GM19438 (cell line): ENCODE measurements at regions not wholly inside any gene's neighbourhood (a gene's known extent, or its start where the extent isn't known, plus 50 kb on each side); places are given as distances from the start of the nearest gene placed in this dataset.
"Not testable (repeated sequence)": the region's sequence is repeated elsewhere in the genome, so short reads cannot be mapped to it uniquely, and the experiment has no call there.

Source experiments
- ATAC-seq: cut with Tn5 transposase; IDR thresholded peaks from one replicate; pipeline ENCODE4 v1.9.1; 2021; ENCODE audit warnings: low read depth; ENCODE audit not compliant: unreplicated experiment

- ATAC-seq = no peak
These were observed 148.5 kb downstream of the TXNL1 start for GRCh38 chr18:56489893-56490292.

GRCh38 chr18:56488739-56489138 lies 149.7 kb downstream of the TXNL1 start:
- ATAC-seq = no peak

DNA sequence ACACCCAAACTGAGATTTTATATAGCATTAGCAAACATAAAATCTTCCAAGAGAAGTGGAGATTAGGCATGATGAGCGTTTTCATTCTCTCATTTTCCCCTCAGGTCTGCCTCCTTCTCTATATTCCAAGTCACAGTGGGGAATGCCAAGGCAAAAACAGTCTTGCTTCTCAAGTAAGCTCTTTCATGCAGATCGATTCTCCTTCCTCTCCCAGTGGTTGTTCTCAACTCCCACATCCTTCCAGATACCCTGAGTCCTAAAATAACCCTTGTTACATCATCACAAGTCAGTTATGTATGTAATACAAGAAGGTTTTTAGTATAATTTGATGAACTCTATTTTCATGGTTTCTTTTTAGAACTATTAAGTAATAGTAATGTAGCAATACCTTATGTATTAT lies 150.6 kb downstream of the TXNL1 start:
- ATAC-seq = no peak

DNA sequence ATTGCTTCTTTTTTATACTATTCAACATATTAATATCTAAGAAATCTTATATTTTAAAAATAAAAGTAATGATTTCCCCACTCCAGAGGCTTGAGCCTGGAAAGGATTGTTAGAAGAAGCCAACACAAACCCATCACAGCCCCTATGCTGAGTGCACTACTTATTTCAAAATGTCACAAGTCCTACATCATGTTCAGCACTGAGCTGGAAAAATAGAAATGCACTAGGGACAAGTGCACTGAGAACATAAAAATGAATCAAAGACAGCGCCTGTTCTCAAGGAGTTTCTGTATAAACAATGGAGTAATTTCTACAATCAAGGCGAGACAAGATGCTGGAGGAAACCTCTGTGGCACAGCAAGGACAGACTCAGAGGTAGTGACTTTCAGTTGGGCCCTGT lies 155.0 kb downstream of the TXNL1 start:
- ATAC-seq = no peak

DNA sequence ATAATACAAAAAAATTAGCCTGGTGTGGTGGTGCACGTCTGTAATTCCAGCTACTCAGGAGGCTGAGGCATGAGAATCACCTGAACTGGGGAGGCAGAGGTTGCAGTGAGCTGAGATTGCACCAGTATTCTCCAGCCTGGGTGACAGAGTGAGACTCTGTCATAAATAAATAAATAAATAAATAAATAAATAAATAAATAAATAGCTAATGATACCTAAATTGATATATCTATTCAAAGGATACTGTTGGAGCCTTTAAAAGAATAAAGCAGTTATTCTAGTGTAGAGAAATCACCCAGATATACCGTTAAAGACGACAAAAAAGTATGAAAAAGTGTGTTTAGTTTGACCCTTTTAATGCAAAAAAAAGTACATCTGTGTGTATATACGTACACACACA lies 155.6 kb downstream of the TXNL1 start:
- not testable (repeated sequence) for ATAC-seq

DNA sequence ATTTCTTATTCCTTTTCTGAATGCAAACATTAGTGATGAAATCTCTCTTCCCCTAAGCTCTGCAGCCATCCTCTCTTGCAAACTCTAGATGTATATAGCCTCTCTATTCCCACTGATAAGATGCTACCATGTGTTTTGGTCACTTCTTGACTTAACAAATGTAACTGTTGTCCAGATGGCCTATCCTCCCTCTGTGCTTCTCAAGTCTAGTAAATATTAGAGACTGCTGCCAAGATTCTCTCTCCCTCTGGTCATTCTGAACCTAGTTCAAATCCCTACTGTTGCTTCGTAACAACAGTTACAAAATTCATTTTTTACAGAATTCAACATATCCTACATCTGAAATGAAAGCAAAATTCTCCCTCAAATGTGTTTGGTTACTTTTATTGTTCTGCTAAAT lies 156.6 kb downstream of the TXNL1 start:
- no peak for ATAC-seq

DNA sequence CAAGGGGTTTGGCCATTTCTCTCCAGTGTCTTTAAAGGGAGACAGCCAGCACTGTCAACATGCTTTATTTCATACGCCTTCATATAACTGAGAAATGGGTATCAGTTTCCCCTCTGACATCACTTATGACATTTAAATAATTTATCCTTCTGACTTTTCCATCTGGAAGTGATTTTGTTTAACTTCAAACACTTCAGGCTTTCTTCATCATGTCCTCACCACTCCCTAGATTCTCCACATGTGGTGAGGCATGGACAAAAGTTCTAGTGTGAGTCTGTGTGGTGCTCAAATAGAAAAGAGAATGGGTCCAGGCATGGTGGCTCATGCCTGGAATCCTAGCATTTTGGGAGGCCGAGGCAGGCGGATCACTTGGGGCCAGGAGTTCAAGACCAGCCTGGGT lies 158.6 kb downstream of the TXNL1 start:
- ATAC-seq = no peak

DNA sequence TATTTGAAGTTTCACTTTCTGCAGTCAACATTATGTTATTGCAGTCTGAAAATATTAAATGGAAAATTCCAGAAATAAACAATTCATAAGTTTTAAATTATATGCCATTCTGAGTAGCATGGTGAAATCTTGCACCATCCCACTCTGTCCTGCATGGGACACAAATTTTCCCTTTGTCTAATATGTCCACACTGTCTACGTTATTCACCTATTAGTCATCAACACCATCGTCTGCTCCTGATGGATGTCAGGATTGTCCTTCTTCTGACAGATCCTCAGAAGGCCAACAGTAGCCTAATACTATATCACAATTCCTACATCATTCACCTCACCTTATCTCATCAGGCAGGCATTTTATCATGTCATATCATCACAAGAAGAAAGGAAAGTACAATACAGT lies 163.1 kb downstream of the TXNL1 start:
- no peak for ATAC-seq

- ATAC-seq = no peak
These were observed 164.9 kb downstream of the TXNL1 start for GRCh38 chr18:56473400-56474024.

- ATAC-seq = no peak
These were observed 167.7 kb downstream of the TXNL1 start for GRCh38 chr18:56470406-56471351.

- no peak for ATAC-seq
These were observed 168.8 kb downstream of the TXNL1 start for GRCh38 chr18:56469582-56469981.

DNA sequence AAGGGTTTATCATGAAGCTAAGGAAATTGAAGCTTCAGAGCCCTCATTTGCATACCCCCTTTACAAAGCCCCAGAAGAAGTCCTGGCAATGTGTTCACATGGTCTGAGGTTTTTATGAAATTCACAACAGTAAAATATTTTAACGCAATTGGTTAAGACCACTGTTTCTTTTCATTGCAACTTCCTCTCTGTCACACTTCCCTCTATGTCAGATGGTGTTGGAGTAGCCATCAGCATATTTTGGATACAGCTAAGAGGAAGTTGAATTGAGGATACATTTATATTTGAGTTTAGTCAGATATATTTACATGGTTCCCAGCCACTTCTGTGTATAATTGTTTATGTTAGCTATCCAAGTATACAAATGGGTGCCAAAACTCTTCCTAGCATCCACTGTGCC lies 170.0 kb downstream of the TXNL1 start:
- no peak for ATAC-seq

- ATAC-seq = no peak
These were observed 176.1 kb downstream of the TXNL1 start for GRCh38 chr18:56462276-56462675.

- no peak for ATAC-seq
These were observed 177.2 kb downstream of the TXNL1 start for GRCh38 chr18:56461151-56461550.

DNA sequence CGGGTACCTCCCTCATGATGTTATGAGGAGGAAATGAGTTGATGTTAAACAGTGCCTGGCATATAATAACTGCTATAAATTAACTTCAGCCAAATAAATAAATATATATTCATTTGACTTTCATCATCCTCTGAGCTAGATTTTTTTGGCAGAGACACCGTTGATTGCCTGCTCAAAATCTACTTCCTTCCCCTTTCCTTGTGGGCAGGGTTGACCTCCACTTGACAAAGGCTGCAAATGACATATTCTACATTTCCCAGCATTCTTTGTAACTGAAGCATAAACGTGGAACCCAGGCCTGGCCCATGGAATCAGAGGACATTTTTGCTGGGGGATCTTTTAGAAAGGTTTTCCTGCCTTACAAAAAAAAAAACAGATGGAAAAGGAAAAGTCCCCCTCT lies 177.8 kb downstream of the TXNL1 start:
- ATAC-seq = no peak

GRCh38 chr18:56458770-56459712 lies 179.4 kb downstream of the TXNL1 start:
- no peak for ATAC-seq

DNA sequence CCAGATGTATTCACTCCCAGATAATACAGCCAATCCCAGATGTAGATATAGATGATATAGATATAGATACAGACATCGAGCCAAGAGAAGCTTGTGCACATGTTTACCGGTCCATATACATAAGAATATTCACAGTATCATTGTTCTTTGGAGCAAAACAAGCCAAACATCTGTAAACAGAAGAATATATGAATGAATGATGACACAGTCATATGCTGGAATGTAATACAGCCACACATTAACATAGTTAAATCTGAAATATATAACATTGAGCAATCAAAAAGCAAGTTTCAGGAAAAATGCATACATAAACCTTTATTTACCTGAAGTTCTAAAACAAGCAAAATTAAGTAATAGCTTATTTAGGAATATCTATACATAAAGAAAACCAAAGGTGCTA lies 182.5 kb downstream of the TXNL1 start:
- ATAC-seq = no peak

GRCh38 chr18:56455141-56455540 lies 183.3 kb downstream of the TXNL1 start:
- ATAC-seq = no peak

DNA sequence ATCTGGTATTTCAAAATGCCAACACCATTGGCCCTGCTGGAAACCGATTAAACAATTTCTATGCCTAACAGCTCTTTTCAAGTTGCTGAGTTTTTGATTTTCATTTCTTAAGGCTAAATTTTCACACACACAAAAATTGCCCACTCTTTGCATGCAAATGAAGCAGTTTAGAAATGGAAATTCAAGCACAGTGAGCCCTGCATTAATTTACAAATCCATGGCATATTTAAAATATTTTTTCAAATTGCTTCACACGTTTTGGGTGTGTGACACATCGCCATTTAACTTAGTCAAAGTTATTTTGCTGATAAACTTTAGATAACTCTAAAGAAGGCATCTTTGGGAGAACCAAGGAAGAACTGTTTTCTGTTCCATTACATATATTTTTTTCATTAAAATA lies 184.8 kb downstream of the TXNL1 start:
- no peak for ATAC-seq

DNA sequence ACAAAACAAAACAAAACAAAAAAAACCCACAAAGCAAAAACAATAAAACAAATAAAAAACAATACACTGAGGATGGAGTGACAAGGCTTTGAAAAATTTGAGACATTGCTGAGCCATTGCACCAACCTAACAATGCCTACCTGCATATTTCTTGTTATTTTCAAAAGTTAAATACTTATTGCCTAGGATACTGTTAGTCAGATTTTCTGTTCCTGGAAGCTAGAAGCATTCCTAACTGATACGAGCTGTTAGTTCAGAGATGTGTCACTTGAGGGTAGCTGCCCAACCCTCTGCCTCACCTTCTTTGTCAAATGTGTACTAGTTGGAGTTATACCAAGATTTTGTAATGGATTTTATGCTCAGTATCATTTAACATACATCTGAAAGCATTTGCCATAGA lies 187.2 kb downstream of the TXNL1 start:
- ATAC-seq = no peak

DNA sequence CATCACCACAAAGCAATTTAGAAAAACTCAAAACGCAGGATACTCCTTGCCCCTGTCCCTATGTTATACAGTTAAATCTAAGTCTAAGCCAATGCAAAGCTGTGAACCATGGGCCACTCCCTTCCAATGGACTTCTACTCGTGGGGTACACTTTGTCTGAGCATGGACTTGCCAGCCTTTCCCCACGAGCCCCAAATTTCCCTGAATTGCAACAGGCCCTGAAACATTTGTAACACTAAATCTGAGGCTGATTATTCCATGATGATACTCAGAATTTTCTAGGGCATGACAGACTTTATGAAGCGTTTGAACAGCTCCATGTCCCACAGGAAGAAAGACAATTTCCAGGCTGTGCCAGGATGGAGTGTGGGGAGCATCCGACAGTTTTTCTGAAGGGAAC lies 189.6 kb downstream of the TXNL1 start:
- no peak for ATAC-seq
